Dermis blood vessel endothelial cell (primary cell): ENCODE measurements at regions not wholly inside any gene's neighbourhood (a gene's known extent, or its start where the extent isn't known, plus 50 kb on each side); places are given as distances from the start of the nearest gene placed in this dataset.

Source experiments
- DNase-seq: peaks from one replicate; pipeline ENCODE4 v3.0.0; 2010

DNA sequence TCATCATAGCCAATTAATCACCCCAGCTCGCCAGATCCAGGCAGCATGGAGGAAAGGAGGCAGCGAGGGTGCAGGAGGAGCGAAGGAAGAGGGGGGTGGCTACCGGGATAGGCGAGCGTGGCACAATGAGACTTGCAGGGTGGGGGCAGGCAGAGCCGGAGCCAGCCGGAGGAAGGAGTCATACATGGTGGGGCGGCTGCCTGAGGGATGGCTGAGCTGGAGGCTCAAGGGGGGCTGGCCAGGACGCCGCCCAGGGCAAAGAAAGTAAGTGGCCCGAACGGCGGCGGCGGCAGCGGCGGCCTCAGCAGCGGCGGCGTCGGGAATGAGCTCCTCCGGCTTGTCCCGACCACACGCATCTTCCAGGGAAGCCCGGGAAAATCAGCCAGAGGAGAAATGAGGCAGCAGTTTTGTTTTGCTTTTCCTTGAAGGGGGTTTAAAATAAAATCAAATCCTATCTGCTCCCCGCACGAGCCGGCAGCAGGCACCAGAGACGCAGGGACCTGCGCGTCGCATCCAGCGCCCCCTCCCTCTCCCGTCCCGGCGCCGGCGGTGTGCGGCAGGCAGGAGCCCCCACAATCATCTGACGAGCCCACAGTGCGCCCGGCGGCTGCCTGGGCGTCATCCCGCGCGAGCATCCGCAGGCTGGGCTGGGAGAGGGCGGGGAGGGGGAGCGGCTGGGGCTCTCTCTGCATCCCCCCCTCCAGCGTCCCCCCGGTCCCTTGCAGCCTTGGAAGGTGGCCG lies 263.6 kb downstream of the CTTN start:
- DNase-seq: no peak

DNA sequence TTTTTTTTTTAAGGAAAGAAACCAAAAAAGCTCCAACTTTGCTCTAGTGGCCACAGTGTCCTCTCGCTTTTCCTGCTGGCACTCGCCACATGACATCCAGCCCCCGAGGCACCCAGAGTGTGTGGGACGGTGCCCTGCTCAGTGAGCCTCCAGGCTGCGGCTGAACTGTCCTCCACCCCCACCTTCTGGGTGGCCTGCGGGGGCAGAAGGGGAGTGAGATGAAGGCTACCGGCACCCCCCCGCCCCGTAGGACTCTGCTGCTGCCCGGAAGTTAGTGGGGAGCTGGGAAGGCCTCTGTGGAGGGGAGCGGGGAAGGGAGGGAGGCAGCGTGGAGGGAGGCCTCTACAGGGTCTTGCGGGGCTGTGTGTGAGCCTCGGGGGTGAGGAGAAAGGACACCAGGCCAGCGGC lies 264.4 kb downstream of the CTTN start:
- DNase-seq: no peak

DNA sequence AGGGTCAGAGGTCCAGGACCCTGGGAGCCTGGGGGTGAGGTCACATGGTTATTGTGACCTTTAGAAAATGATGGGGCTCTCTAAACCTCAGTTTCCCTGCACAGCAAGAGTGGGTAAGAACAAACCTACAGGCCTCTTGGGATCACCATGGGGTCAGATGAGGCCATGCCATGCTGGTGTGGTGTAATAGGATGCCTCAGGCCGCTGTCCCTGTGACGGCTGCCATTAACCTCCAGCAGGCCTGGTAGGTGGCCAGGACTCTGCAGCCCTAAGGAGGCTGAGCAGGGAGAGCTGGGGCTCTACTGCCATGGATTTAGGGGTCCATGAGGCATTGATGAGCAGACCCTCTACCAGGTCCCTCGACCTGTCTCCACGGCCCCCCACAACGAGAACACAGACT lies 265.5 kb downstream of the CTTN start:
- DNase-seq: no peak

DNA sequence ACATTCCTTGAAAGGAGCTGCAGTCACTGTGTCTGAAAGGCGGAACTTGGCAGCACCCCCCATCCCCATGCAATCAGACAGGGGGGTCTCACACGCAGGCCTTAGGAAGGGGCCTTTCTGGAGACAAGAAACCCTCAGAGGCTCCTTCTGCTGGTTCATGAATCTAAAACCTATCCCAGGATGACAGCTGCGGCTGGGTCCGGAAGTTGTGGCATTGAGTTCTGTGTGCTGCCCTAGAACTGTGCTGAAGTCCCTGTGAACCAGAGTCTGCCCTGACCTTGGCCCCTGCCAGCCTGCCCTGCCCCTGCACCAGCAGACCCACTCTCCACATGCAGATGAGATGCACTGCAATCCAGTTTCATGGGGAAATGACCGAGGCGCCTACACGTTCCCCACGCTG lies 268.0 kb downstream of the CTTN start:
- no peak for DNase-seq

DNA sequence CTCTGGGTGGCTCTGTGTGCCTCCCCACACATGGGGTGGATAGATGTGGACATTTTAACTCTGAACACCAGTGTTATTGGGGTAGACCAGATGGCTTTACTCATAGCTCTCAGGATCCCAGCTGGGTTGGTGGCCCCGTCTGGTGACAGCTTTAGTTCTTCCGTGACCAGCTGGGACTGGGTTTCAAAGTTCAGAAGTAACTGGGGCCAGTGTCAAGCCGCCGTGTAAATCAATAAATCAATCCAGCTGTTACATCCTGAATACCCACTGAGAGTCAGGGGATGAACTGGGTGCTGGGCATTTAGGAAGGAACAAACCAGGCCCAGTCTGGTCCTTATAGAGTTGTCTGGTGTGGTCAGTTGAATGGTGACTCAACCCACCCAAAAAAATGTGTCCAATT lies 269.4 kb downstream of the CTTN start:
- no peak for DNase-seq

DNA sequence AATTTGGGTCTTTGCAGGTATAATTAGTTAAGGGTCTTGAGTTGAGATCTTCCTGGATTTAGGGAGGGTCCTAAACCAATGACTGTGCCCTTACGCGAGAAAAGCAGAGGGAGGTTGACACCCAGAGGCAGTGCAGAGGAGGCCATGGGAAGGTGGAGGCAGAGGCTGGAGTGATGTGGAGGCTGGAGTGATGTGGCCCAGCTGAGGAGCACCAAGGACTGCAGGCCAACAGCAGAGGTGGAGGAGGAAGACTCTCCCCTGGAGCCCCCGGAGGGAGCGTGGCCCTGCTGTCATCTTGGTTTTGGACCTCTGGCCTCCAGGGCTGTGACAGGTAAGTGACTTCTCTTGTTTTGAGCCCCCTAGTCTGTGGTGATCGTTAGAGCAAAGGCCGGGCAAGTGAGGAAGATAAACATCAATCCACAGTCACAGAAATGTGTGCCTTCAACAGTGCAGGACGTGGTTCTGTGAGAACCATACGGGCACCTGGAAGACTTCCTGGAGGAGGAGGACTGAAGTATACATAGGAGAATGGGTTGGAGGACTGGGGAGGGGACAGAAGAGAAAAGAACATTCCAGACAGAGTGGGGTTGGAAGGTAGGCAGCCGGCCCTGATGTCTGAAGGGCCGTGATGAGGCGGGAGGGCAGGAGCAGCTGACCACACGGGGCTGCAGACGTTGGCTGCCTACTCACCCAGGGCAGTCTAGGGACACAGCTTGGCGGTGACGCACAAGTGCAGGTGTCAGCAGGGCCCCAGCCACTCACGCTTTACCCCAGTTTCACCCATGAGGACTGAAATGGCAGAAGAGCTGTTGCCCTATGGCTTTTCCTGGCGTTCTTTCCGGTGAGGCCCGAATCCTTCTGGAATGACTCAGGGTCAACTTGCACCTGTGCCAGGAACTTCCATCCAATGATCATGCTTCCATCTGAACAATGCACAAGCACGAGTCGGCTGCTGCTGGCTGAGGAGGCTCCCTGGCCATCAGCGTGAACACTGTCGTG lies 270.2 kb downstream of the CTTN start:
- DNase-seq: peak; percentile 3

DNA sequence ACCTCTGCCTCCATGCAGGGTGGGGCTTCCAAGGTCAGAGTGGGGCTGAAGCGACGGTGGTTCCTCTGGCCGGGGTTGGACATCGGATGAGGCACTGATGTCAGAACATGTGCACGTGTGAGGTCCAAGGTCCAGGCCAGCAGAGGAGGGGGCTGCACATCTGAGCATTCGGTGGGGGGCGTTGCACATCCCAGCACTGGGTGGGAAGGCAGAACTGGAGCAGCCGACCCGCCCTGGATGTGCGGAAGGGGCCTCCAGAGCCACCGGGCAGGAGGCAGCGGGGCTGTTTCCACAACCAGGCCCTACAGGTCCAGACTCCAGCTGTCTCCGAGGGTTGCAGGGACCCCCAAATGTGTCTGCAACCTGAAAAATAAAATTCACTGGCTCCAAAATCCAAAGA lies 271.0 kb downstream of the CTTN start:
- DNase-seq: no peak

DNA sequence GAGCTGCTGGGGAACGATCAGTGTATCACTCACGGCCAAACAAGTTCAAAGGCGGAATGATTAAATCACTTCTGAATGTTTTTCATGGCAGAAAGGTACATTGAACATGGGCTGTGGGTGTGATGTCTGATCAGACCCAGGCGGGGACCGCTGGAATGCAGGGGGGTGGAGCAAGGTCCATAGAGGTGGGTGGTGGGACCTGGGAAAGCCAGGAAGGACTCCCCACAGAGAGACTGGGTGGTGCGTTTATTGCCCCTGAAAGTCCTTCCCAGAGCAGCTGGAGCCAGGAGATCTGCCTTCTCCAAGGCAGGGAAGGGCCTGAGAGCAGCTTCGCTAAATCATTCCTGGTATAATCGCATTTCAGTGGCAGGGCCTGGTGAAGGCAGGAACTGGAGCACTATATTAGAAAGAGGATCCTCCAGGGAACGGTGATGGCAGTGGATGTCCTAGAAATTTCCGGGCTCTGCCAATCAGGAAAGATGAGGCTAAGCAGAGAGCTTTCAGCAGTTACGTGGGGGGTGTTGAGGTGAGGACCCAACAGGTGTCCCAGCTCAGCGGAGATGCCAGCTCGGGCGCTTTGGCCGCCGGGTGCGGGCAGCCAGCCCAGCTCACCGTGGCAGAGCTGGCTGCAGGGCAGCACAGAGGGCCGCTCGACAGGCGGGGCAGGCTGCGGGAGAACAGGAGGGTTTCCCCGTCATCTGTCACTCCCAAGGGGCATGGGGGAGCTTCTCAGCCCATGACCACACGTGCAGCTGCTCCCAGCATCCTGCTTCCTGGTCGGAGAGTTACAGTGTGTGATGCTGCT lies 271.7 kb downstream of the CTTN start:
- DNase-seq: no peak

DNA sequence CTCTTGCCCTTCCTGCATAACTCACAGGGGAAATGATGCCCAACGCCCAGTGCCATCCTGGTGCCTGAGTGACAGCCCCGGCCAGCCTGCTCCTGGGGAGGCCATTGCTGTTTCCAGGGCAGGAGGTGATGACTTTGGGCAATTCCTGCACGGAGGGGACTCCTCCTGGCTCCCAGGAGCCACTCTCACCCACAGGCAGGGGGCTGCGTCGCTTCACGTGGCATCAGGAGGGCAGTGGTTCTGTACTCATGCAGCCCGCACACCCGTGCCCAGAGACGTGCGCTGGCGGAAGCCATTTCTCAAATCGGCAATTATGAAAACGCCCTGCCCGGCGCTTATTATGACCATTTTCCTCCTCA lies 272.3 kb downstream of the CTTN start:
- no peak for DNase-seq

DNA sequence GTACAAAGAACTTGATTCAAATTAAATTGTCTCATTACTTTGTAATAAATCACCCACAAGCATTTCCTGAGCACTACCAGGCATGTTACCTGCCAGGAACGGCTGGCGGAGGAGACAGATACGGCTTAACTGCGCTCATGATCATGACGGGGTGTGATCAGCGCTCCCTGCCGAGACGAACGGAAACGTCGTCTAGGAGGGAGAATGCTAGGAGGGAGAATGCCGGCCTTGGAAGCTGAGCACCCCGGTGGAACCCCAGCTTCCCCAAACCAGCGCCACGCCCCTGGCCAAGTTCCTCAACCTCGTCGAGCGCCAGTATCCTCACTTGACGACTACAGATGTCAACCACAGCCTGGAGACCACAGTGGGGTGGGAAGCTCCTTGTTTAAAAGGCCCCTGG lies 272.8 kb downstream of the CTTN start:
- no peak for DNase-seq

DNA sequence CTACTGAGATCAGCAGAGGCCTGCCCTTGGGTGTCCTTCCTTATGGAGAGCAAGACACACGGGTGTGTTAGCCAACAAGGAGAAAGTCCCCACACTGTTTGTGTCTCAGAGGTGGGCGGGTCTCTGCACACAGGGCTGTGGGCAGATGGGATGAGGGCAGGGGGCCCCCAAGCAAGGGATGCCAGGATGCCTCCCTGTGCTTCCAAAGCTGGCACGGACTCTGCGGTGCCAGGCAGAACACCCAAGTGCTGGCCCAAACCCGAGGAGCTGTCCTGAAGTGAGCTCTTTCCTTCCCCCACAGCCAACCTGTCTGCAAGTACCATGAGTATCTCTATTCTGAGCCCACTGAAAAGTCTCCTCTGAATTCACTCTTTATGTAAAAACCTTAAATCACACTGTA lies 273.3 kb downstream of the CTTN start:
- DNase-seq: no peak

DNA sequence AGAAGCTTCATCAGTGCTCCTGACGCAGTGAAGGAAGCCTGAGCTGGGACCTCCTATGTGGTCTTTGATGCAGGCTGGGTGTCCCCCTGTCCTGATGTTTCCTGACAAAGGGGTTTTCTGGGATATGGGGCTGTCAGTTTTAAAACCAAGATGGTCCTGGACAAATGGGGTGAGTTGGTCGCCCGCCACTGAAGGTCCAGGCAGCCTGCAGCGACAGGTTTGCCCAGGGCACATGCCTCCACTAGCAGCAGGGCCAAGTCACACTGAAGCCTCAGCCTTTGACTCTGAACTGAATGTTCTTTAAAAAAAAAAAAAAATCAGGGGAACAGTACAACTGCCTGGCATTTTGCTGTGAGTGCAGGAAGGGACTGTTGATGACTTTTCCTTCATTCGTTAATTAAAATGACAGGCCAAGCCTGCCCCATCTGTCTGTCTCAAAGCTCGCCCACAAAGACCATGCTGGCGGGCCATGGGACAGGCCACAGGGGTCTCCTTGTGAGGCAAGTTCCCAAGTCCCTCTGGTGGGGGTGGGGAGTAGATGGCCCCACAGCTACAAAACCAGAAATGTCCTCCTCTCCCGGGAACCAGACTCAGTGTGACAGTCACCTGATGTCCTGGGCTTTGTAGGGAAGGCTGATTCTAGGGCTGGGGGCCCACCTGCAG lies 274.8 kb downstream of the CTTN start:
- DNase-seq: no peak

DNA sequence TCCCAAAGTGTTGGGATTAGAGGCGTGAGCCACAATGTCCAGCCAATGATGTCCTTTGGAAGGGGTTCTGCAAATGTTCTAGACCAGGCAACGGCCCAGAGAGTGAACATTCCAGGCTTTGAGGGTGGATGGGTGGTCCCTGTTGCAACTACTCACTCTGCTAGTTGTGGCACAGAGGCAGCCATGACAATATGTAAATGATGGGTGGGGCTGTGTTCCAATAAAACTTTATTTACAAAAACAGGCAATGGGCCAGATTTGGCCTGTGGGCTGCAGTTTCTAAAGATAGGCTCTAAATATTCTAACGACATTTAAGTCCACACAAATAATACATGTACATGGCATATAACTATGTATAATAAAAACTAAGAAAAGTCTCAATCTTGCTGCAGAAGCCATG lies 276.3 kb downstream of the CTTN start:
- DNase-seq: no peak

DNA sequence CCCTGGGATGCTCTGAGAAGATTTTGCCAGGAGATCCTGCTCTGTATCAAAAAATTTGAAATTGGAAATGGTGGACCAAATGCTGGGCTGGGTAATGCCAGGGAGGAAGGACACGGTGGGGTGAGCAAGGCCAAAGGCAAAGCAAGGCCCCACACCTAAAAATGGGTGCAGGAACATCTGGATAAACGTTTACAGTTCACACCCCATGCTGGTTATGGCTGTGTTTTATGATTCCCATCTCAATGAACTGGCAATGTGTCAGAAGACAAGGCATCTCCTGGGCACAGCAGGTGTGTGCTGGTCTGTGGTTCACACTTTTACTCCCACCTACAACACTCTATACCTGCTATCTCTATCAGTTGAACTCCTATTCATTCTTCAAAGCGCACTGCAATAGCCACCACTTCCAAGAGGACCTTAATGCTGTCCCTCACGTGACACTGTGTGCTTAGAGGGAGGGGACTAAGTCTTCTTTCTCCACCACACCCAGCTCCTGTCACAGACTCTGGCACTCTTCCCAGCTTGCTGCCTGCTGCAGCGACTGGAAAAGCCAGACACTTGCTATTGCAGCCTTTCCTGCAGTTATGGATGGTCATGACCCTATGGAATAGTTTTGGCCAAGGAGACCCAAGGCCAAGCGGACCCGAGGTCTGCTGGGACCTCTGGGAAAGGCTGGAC lies 277.5 kb downstream of the CTTN start:
- DNase-seq: no peak

DNA sequence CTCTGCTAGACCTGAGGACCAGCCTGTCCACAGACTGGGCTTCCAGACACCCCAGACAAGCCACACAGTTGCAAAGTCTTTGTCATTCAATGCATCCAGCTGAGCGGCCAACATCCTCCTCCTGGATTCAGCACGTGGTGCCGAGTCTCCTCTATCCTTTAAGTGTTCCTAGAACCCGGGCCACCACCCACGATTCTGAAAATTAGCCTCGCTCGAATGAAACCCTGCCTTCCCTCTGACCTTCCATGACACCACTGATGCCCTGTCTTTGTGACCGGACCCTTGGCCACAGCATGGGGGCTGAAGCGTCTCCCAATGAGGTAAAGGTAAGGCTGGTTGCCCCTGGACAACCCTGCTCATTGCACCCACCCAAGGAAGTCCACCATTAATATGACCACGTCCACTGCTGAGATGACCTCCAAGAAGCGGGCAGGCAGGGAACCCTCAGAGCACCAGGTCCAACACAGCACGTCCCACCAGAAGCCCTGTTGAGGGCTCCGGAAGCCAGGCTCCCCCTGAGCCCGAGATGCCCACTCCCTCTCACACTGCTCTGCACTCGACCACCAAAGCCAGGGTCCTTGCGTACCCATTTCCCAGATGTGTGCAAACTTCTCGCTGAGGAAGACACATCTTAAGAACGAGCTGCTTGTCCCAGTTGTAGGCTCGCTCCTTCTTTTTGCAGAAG lies 279.0 kb downstream of the CTTN start:
- no peak for DNase-seq

DNA sequence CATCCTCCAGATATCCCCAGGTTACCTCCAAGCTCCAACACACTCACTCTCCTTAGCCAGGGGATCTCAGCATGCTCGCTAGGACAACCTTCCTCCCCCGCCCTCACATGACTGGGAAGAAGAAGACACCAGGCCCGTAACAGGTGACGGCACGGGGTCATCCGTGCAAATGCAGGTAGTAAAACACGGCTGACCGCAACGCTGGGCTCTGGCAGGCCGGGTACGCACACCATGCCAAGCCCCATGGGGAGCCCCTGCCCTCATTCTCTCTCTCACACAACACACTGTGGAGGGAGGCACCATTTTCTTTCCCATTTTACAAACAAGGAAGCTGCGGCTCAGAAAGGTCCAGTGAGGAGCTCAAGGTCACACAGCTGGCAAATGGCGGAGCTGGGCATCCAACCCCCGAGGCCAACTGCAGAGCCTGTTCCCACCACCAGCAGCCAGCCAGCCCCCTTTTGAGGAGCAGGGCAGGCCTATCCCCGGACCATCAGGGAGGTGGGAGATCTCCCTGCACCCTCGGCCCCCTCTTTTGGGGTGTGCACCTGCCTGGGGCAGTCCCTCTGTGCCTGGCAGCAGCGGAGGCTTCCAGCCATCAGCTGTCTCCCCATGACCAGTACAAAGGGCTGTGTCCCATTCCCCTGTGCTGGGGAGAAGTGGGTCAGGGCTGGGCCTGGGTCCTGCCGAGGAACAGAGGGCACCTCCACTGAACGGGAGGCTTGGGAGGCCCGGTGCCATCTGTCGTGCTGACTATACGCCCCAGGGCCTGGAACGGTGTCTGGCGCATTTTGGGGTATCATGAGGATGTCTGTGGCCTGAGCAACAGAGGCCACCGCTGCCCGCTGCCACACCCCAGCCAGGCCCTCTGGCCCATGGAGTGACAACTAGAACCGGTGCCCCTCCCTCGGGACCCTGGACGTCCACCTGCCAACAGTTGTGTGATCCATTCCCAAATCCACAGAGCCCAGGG lies 280.9 kb downstream of the CTTN start:
- DNase-seq: no peak

DNA sequence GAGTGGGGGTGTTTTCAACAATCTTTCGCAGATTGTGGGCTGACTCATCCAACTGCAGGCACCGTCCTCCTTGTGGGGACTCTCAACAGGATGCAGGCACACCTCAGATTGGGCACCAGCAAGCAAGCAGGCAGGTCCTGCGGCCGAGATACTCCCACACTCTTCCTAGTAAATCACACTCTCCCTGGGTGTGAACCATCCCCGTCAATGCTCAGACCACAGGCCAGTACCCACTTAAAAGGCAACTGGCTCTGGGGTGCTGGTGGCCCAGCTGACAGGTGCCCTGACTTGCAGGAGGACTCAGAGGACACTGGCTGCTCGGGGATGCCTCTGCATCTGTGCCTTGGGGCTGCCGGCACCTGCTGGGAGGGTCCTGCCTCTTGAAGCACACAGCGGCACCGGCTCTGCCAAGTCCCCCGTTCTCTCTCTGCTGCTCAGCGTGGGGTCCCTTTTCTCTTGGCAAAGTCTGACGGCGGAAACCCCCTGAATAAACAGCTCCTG lies 282.5 kb downstream of the CTTN start:
- DNase-seq: no peak

DNA sequence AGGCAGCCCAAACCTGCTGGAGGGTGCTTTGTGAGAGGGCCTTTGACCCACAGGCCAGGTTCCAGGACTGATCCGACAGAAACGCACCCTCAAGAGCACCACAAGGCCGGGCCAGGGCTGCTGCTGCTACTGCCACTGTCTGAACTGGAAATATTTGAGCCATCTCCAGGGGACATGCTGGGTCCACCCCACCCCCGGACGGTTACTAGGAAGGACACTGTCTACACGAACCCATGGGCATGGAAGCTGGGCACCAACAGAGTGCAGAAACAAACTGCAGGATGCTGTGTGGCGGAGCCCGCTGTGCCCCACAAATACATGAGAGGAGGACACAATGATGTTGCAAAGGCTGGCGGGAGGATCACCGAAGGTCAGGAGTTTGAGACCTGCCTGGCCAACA lies 283.7 kb downstream of the CTTN start:
- DNase-seq: no peak

DNA sequence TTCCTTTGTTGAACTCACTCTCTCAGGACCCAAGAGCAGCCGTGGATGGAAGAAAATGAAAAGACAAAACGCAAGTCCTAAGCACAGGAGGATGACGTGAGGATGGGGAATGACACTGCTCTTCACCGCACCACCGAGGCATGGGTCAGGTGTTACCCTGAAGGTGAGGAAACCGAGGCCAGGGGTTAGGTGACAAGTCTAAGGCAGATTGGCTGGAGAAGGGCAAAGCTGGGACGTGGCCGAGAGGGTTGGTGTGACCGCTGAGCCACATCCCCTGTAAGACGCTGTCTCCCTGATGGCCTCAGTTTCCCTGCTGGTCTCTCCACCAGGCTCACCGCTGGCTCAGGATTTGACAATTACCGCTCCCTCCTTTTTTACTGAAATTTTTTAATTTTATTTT lies 284.4 kb downstream of the CTTN start:
- no peak for DNase-seq

DNA sequence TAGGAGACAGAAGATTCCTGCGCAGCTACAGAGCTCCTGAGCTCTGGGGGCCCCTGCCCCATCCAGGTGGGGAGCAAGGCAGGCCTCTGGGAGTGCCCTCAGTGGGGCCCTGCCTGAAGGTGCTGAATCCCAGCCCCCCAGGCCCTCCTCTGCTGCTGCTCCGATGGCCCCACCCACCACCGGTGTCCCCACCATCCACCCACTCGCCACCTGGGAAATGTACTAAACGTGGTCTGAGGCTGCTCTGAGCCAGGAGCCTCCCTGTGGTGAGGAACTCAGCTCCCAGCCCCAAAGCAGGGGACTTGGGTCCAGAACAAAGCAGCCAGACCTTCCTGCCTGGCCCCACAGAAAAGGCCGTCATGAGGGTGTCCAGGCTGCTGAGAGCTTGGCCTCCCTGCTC lies 289.4 kb downstream of the CTTN start:
- DNase-seq: no peak
